ENCODE measurements at regions not wholly inside any gene's neighbourhood (a gene's known extent, or its start where the extent isn't known, plus 50 kb on each side); places are given as distances from the start of the nearest gene placed in this dataset.
"Not testable (repeated sequence)": the region's sequence is repeated elsewhere in the genome, so short reads cannot be mapped to it uniquely, and the experiment has no call there.

- in situ Hi-C loops (cut with MboI; ENCODE audit: low sequenced_read_pairs) = no loop called here
Observed at GRCh38 chr13:108082481-108082880, 132.9 kb downstream of the LIG4 start.

- in situ Hi-C loops (cut with MboI; ENCODE audit: low sequenced_read_pairs) = no loop called here
Observed at GRCh38 chr13:108077284-108077683, 138.1 kb downstream of the LIG4 start.

GRCh38 chr13:108074429-108074828 lies 140.9 kb downstream of the LIG4 start:
- in situ Hi-C loops (cut with MboI; ENCODE audit: low sequenced_read_pairs) = not testable (repeated sequence)

GRCh38 chr13:108070925-108071324 lies 144.4 kb downstream of the LIG4 start:
- in situ Hi-C loops (cut with MboI; ENCODE audit: low sequenced_read_pairs) = no loop called here

- in situ Hi-C loops (cut with MboI; ENCODE audit: low sequenced_read_pairs) = no loop called here
Observed at GRCh38 chr13:108070491-108070890, 144.8 kb downstream of the LIG4 start.

- in situ Hi-C loops (cut with MboI; ENCODE audit: low sequenced_read_pairs) = no loop called here
Observed at GRCh38 chr13:108069521-108070210, 145.7 kb downstream of the LIG4 start.

GRCh38 chr13:108064372-108064771 lies 151.0 kb downstream of the LIG4 start:
- in situ Hi-C loops (cut with MboI; ENCODE audit: low sequenced_read_pairs) = not testable (repeated sequence)

- in situ Hi-C loops (cut with MboI; ENCODE audit: low sequenced_read_pairs) = no loop called here
Observed at GRCh38 chr13:108060111-108060510, 155.2 kb downstream of the LIG4 start.

- in situ Hi-C loops (cut with MboI; ENCODE audit: low sequenced_read_pairs) = no loop called here
Observed at GRCh38 chr13:108056278-108056677, 159.1 kb downstream of the LIG4 start.

- in situ Hi-C loops (cut with MboI; ENCODE audit: low sequenced_read_pairs) = no loop called here
Observed at GRCh38 chr13:108049211-108049610, 166.1 kb downstream of the LIG4 start.

- in situ Hi-C loops (cut with MboI; ENCODE audit: low sequenced_read_pairs) = no loop called here
Observed at GRCh38 chr13:108044954-108045353, 170.4 kb downstream of the LIG4 start.

GRCh38 chr13:108042866-108043265 lies 172.5 kb downstream of the LIG4 start:
- in situ Hi-C loops (cut with MboI; ENCODE audit: low sequenced_read_pairs) = not testable (repeated sequence)

- in situ Hi-C loops (cut with MboI; ENCODE audit: low sequenced_read_pairs) = no loop called here
Observed at GRCh38 chr13:108037348-108037747, 178.0 kb downstream of the LIG4 start.

GRCh38 chr13:108036411-108036932 lies 178.9 kb downstream of the LIG4 start:
- in situ Hi-C loops (cut with MboI; ENCODE audit: low sequenced_read_pairs) = no loop called here

GRCh38 chr13:108034909-108035410 lies 180.4 kb downstream of the LIG4 start:
- in situ Hi-C loops (cut with MboI; ENCODE audit: low sequenced_read_pairs) = no loop called here

GRCh38 chr13:108033800-108034707 lies 181.3 kb downstream of the LIG4 start:
- in situ Hi-C loops (cut with MboI; ENCODE audit: low sequenced_read_pairs) = no loop called here

- in situ Hi-C loops (cut with MboI; ENCODE audit: low sequenced_read_pairs) = no loop called here
Observed at GRCh38 chr13:108031865-108032264, 183.5 kb downstream of the LIG4 start.

- in situ Hi-C loops (cut with MboI; ENCODE audit: low sequenced_read_pairs) = no loop called here
Observed at GRCh38 chr13:108030769-108031168, 184.6 kb downstream of the LIG4 start.

- in situ Hi-C loops (cut with MboI; ENCODE audit: low sequenced_read_pairs) = no loop called here
Observed at GRCh38 chr13:108026680-108027410, 188.5 kb downstream of the LIG4 start.

- in situ Hi-C loops (cut with MboI; ENCODE audit: low sequenced_read_pairs) = no loop called here
Observed at GRCh38 chr13:108020027-108020426, 195.3 kb downstream of the LIG4 start.

GRCh38 chr13:108018371-108018870 lies 196.9 kb downstream of the LIG4 start:
- in situ Hi-C loops (cut with MboI; ENCODE audit: low sequenced_read_pairs) = no loop called here

Data from HL-60/S4 (cell line).